OCI-LY7 (cell line): ENCODE measurements at regions not wholly inside any gene's neighbourhood (a gene's known extent, or its start where the extent isn't known, plus 50 kb on each side); places are given as distances from the start of the nearest gene placed in this dataset.

Source experiments
- BruUV-seq: library from RNA; stranded (reverse); fragments of 400-500 nt; replicated peaks from 2 replicates; lab custom pipeline; 2021; lab: Mats Ljungman, UMichigan
- CTCF ChIA-PET: fragments of 300-600 bp; sonication (Branson Sonifier 250); formaldehyde crosslinking; loops from one replicate; lab custom pipeline; 2022; ENCODE audit warnings: antibody characterized with exemption; ENCODE audit not compliant: unreplicated experiment; lab: Charles Lee
- POLR2A ChIA-PET: fragments of 300-600 bp; sonication (Branson Sonifier 250); formaldehyde crosslinking; loops from one replicate; lab custom pipeline; 2022; ENCODE audit warnings: antibody characterized with exemption; lab: Charles Lee
- DNase-seq: peaks from one replicate; pipeline ENCODE4 v3.0.0-alpha.2; 2015; ENCODE audit warnings: low spot score
- H2AFZ ChIP-seq: fragments of 200-600 bp; sonication (generic), shearing (Covaris generic); 2 replicates; pipeline ENCODE4 v1.6.1; 2014; ENCODE audit warnings: mild to moderate bottlenecking, antibody characterized with exemption, low read length, moderate library complexity
- H3K27ac ChIP-seq: fragments of 200-600 bp; sonication (generic); 2 replicates; pipeline ENCODE4 v1.5.1; 2014; ENCODE audit warnings: mixed run types, low read depth, mild to moderate bottlenecking, moderate library complexity, low read length, inconsistent platforms; ENCODE audit not compliant: poor library complexity, severe bottlenecking
- H3K36me3 ChIP-seq: fragments of 200-600 bp; sonication (generic); 2 replicates; pipeline ENCODE4 v1.6.1; 2014; ENCODE audit warnings: mild to moderate bottlenecking, antibody characterized with exemption, low read length, moderate library complexity, mixed read lengths; ENCODE audit not compliant: insufficient read depth
- H3K4me1 ChIP-seq: fragments of 200-600 bp; sonication (generic); 2 replicates; pipeline ENCODE4 v1.5.1; 2014; ENCODE audit warnings: mild to moderate bottlenecking, low read length; ENCODE audit not compliant: insufficient read depth, poor library complexity, severe bottlenecking
- H3K4me2 ChIP-seq: fragments of 200-600 bp; sonication (generic); 2 replicates; pipeline ENCODE4 v1.6.1; 2014; ENCODE audit warnings: mild to moderate bottlenecking, low read length
- H3K4me3 ChIP-seq: fragments of 200-600 bp; sonication (generic); 2 replicates; pipeline ENCODE4 v1.5.1; 2014; ENCODE audit warnings: mild to moderate bottlenecking, low read depth, low read length; ENCODE audit not compliant: poor library complexity, severe bottlenecking
- H3K79me2 ChIP-seq: fragments of 200-600 bp; sonication (generic); 2 replicates; pipeline ENCODE4 v1.6.1; 2016; ENCODE audit warnings: low read depth, mild to moderate bottlenecking, low read length, moderate library complexity, mixed read lengths; ENCODE audit not compliant: insufficient read depth
- H3K9me2 ChIP-seq: fragments of 200-600 bp; sonication (generic); 2 replicates; pipeline ENCODE4 v1.6.1; 2016; ENCODE audit warnings: mild to moderate bottlenecking, low read length, mixed read lengths; ENCODE audit not compliant: insufficient read depth
- H3K9me3 ChIP-seq: fragments of 200-600 bp; sonication (generic); 2 replicates; pipeline ENCODE4 v1.6.1; 2014; ENCODE audit warnings: mild to moderate bottlenecking, mixed run types, low read length, mixed read lengths
- H4K20me1 ChIP-seq: fragments of 200-600 bp; sonication (generic); 2 replicates; pipeline ENCODE4 v1.6.1; 2014; ENCODE audit warnings: mild to moderate bottlenecking, antibody characterized with exemption, low read length, moderate library complexity, mixed read lengths; ENCODE audit not compliant: insufficient read depth
- CTCF ChIP-seq: fragments of 200-600 bp; sonication (generic); conservative IDR thresholded peaks from 2 replicates; pipeline ENCODE4 v1.5.1; 2014; ENCODE audit warnings: mild to moderate bottlenecking, antibody characterized with exemption, low read length, moderate library complexity, mixed read lengths
- EZH2phosphoT487 ChIP-seq: fragments of 200-600 bp; sonication (generic); IDR thresholded peaks from 2 replicates; pipeline ENCODE4 v1.6.1; 2018; ENCODE audit warnings: low read depth, borderline replicate concordance, mild to moderate bottlenecking, mixed run types, antibody characterized with exemption, low read length, moderate library complexity, mixed read lengths
- intact Hi-C: fragments of 100-400 bp; cut with micrococcal nuclease; formaldehyde crosslinking; loops from one replicate; pipeline ENCODE4 v1.10.0; 2022; ENCODE audit not compliant: unreplicated experiment

- BruUV-seq: no TSS peak
- CTCF ChIA-PET: no interaction called here
Measured at GRCh38 chr9:78400496-78400895, 103.6 kb downstream of the PSAT1 start.

GRCh38 chr9:78405461-78405860, 108.5 kb downstream of the PSAT1 start:
- no peak for DNase-seq
- Histone ChIP-seq H4K20me1 (no peaks in the 10 kb centered on the region), H3K4me1 (no peaks in the 10 kb centered on the region), H3K79me2 (no peaks in the 10 kb centered on the region), H3K9me2 (no peaks in the 10 kb centered on the region), H3K4me2 (no peak overlapping the region), H3K9me3 (no peaks in the 10 kb centered on the region), H3K4me3 (no peak overlapping the region), H2AFZ (no peak overlapping the region), H3K27ac (no peak overlapping the region), H3K36me3 (no peaks in the 10 kb centered on the region)
- TF ChIP-seq EZH2phosphoT487: no peak
- no peak for TF ChIP-seq CTCF
- BruUV-seq: no TSS peak
- intact Hi-C loops: no loop called here
- CTCF ChIA-PET: no interaction called here
- POLR2A ChIA-PET: no interaction called here

More at GRCh38 chr9:78400496-78400895, 103.6 kb downstream of the PSAT1 start:
- no peak overlapping the region for H2AFZ ChIP-seq
- intact Hi-C loops: no loop called here
- no peaks in the 10 kb centered on the region for H3K79me2 ChIP-seq
- TF ChIP-seq CTCF (no peak), EZH2phosphoT487 (no peak)
- no peak overlapping the region for H3K4me2 ChIP-seq
- POLR2A ChIA-PET: no interaction called here
- H3K4me3 ChIP-seq: no peak overlapping the region
- H3K9me2 ChIP-seq: no peaks in the 10 kb centered on the region
- DNase-seq: no peak
- H3K36me3 ChIP-seq: no peaks in the 10 kb centered on the region
- H3K27ac ChIP-seq: no peak overlapping the region
- H4K20me1 ChIP-seq: no peaks in the 10 kb centered on the region
- 0 out of 2 replicates have a peak, but pooled peaks cover under 1% of the 10 kb centered on the region for H3K9me3 ChIP-seq
- no peaks in the 10 kb centered on the region for H3K4me1 ChIP-seq

GRCh38 chr9:78406146-78406545, 109.2 kb downstream of the PSAT1 start:
- Histone ChIP-seq H3K4me3 (no peak overlapping the region), H3K27ac (no peak overlapping the region), H2AFZ (no peak overlapping the region), H3K9me3 (no peaks in the 10 kb centered on the region), H4K20me1 (no peaks in the 10 kb centered on the region), H3K4me1 (no peaks in the 10 kb centered on the region), H3K36me3 (no peaks in the 10 kb centered on the region), H3K79me2 (no peaks in the 10 kb centered on the region), H3K9me2 (no peaks in the 10 kb centered on the region), H3K4me2 (no peak overlapping the region)
- intact Hi-C loops: no loop called here
- TF ChIP-seq EZH2phosphoT487 (no peak), CTCF (no peak)
- CTCF ChIA-PET: no interaction called here
- no peak for DNase-seq
- POLR2A ChIA-PET: interaction anchor here (0.7 kb wide), 1 partner anchor 922 kb away, joined by 4 read pairs; no protein-coding TSS in a partner anchor
- BruUV-seq: no TSS peak
